C4-2B (cell line): ENCODE measurements at regions not wholly inside any gene's neighbourhood (a gene's known extent, or its start where the extent isn't known, plus 50 kb on each side); places are given as distances from the start of the nearest gene placed in this dataset.

ENCODE experiments used
- ZFX ChIP-seq: fragments of 450-650 bp; IDR thresholded peaks from 2 replicates; pipeline ENCODE4 v1.6.1; 2017
- TF ChIP-seq, protein P1 (sequence below): fragments of 450-650 bp; conservative IDR thresholded peaks from 2 replicates; pipeline ENCODE4 v1.5.1; 2017; ENCODE audit warnings: mild to moderate bottlenecking

DNA sequence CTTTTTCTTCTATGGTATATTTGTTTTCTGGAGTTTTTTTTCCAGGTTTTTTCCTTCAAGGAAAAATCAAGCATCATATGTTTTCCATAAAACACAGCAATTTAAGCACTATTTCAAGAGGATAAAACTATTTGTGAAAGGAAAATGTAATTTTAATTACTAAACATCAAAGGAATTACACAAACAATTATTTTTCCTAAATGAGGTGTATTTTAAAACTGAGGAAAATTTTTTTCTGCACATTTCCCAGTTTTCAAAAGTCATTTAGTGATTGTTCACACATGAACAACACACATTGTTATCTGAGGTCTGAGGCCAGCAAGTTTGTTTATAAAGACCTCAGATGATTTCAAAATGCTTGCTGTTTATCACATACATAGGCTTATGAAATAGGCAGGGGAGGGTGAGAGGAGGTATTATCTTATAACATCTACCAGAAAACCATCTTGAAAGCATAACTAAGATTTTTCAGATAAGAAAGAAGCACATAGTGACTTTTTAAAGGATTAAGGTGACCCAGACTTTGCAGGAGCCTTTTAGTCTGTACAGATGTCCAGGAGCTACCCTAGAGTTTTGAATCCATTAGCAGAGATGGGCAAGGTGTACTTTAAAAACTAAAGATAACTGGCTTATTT lies 381.6 kb downstream of the GJA1 start:
- TF ChIP-seq, protein P1, sequence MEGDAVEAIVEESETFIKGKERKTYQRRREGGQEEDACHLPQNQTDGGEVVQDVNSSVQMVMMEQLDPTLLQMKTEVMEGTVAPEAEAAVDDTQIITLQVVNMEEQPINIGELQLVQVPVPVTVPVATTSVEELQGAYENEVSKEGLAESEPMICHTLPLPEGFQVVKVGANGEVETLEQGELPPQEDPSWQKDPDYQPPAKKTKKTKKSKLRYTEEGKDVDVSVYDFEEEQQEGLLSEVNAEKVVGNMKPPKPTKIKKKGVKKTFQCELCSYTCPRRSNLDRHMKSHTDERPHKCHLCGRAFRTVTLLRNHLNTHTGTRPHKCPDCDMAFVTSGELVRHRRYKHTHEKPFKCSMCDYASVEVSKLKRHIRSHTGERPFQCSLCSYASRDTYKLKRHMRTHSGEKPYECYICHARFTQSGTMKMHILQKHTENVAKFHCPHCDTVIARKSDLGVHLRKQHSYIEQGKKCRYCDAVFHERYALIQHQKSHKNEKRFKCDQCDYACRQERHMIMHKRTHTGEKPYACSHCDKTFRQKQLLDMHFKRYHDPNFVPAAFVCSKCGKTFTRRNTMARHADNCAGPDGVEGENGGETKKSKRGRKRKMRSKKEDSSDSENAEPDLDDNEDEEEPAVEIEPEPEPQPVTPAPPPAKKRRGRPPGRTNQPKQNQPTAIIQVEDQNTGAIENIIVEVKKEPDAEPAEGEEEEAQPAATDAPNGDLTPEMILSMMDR = no peak
- no peak for TF ChIP-seq ZFX
